ENCODE measurements at regions not wholly inside any gene's neighbourhood (a gene's known extent, or its start where the extent isn't known, plus 50 kb on each side); places are given as distances from the start of the nearest gene placed in this dataset.

- H3K27me3 Mint-ChIP-seq: peaks cover 27 to 33% of the 10 kb centered on the region in 2 donors
- H3K9me3 Mint-ChIP-seq: no peaks in the 10 kb centered on the region
- ATAC-seq (replicated peaks): no peak
- H3K27ac Mint-ChIP-seq: no peak overlapping the region
- H3K4me1 Mint-ChIP-seq (ENCODE audit: low read depth in 2 of 2): no peaks in the 10 kb centered on the region
- no peak overlapping the region for H3K4me3 Mint-ChIP-seq
- no peaks in the 10 kb centered on the region for H3K36me3 Mint-ChIP-seq (ENCODE audit: insufficient read depth)
- no peak for DNase-seq
Observed at GRCh38 chr2:18503376-18504228, 56.9 kb downstream of the RDH14 start.

- Mint-ChIP-seq H3K9me3 (no peaks in the 10 kb centered on the region), H3K4me1 (ENCODE audit: low read depth in 2 of 2) (no peaks in the 10 kb centered on the region)
- no peak for ATAC-seq (replicated peaks)
Observed at GRCh38 chr2:18502142-18502541, 58.3 kb downstream of the RDH14 start.

GRCh38 chr2:18501729-18502128, 58.7 kb downstream of the RDH14 start:
- no peak overlapping the region for H3K27ac Mint-ChIP-seq
- H3K27me3 Mint-ChIP-seq: peaks cover 26 to 32% of the 10 kb centered on the region in 2 donors

More at GRCh38 chr2:18502142-18502541, 58.3 kb downstream of the RDH14 start:
- peaks cover 22 to 28% of the 10 kb centered on the region in 2 donors for H3K27me3 Mint-ChIP-seq
- DNase-seq: no peak
- H3K27ac Mint-ChIP-seq: no peak overlapping the region
- H3K4me3 Mint-ChIP-seq: no peak overlapping the region
- H3K36me3 Mint-ChIP-seq (ENCODE audit: insufficient read depth): no peaks in the 10 kb centered on the region

GRCh38 chr2:18501156-18501555, 59.3 kb downstream of the RDH14 start:
- Mint-ChIP-seq H3K4me3 (no peak overlapping the region), H3K9me3 (no peaks in the 10 kb centered on the region), H3K36me3 (ENCODE audit: insufficient read depth) (no peaks in the 10 kb centered on the region), H3K4me1 (ENCODE audit: low read depth in 2 of 2) (no peaks in the 10 kb centered on the region), H3K27me3 (peaks cover 30 to 37% of the 10 kb centered on the region in 2 donors), H3K27ac (no peak overlapping the region)
- no peak for DNase-seq
- ATAC-seq (replicated peaks): no peak

More at GRCh38 chr2:18501729-18502128, 58.7 kb downstream of the RDH14 start:
- no peak for ATAC-seq (replicated peaks)
- no peaks in the 10 kb centered on the region for H3K36me3 Mint-ChIP-seq (ENCODE audit: insufficient read depth)
- H3K4me3 Mint-ChIP-seq: no peak overlapping the region
- H3K4me1 Mint-ChIP-seq (ENCODE audit: low read depth in 2 of 2): no peaks in the 10 kb centered on the region
- no peaks in the 10 kb centered on the region for H3K9me3 Mint-ChIP-seq
- DNase-seq: no peak

GRCh38 chr2:18500333-18500732, 60.1 kb downstream of the RDH14 start:
- no peak for DNase-seq

GRCh38 chr2:18498531-18498930, 61.9 kb downstream of the RDH14 start:
- H3K36me3 Mint-ChIP-seq (ENCODE audit: insufficient read depth): no peaks in the 10 kb centered on the region
- ATAC-seq (replicated peaks): no peak
- DNase-seq: no peak
- H3K27me3 Mint-ChIP-seq: peaks cover 36 to 50% of the 10 kb centered on the region in 2 donors
- H3K4me3 Mint-ChIP-seq: no peak overlapping the region
- no peaks in the 10 kb centered on the region for H3K4me1 Mint-ChIP-seq (ENCODE audit: low read depth in 2 of 2)
- H3K9me3 Mint-ChIP-seq: peaks cover 0 to 1% of the 10 kb centered on the region in 2 donors
- H3K27ac Mint-ChIP-seq: no peak overlapping the region

More at GRCh38 chr2:18500333-18500732, 60.1 kb downstream of the RDH14 start:
- Mint-ChIP-seq H3K9me3 (no peaks in the 10 kb centered on the region), H3K4me3 (no peak overlapping the region), H3K27me3 (peaks cover 30 to 38% of the 10 kb centered on the region in 2 donors), H3K36me3 (ENCODE audit: insufficient read depth) (no peaks in the 10 kb centered on the region), H3K4me1 (ENCODE audit: low read depth in 2 of 2) (no peaks in the 10 kb centered on the region), H3K27ac (no peak overlapping the region)
- ATAC-seq (replicated peaks): no peak

- Mint-ChIP-seq H3K4me1 (ENCODE audit: low read depth in 2 of 2) (no peaks in the 10 kb centered on the region), H3K4me3 (no peak overlapping the region), H3K9me3 (peaks cover 0 to 1% of the 10 kb centered on the region in 2 donors), H3K36me3 (ENCODE audit: insufficient read depth) (no peaks in the 10 kb centered on the region), H3K27me3 (peaks cover 48 to 57% of the 10 kb centered on the region in 2 donors), H3K27ac (no peak overlapping the region)
- no peak for DNase-seq
- no peak for ATAC-seq (replicated peaks)
Observed at GRCh38 chr2:18496516-18496915, 63.9 kb downstream of the RDH14 start.

GRCh38 chr2:18495058-18495457, 65.4 kb downstream of the RDH14 start:
- H3K4me3 Mint-ChIP-seq: no peak overlapping the region
- no peak for DNase-seq
- H3K27me3 Mint-ChIP-seq: peaks cover 52 to 65% of the 10 kb centered on the region in 2 donors
- H3K27ac Mint-ChIP-seq: no peak overlapping the region
- H3K36me3 Mint-ChIP-seq (ENCODE audit: insufficient read depth): peaks cover 2% of the 10 kb centered on the region
- H3K9me3 Mint-ChIP-seq: peaks cover 0 to 1% of the 10 kb centered on the region in 2 donors
- H3K4me1 Mint-ChIP-seq (ENCODE audit: low read depth in 2 of 2): no peaks in the 10 kb centered on the region
- no peak for ATAC-seq (replicated peaks)

- no peak for DNase-seq
- no peak overlapping the region for H3K27ac Mint-ChIP-seq
- peaks cover 0 to 1% of the 10 kb centered on the region in 2 donors for H3K9me3 Mint-ChIP-seq
- H3K27me3 Mint-ChIP-seq: peaks cover 52 to 57% of the 10 kb centered on the region in 2 donors
- no peaks in the 10 kb centered on the region for H3K4me1 Mint-ChIP-seq (ENCODE audit: low read depth in 2 of 2)
- H3K36me3 Mint-ChIP-seq (ENCODE audit: insufficient read depth): peaks cover 2% of the 10 kb centered on the region
- ATAC-seq (replicated peaks): no peak
- no peak overlapping the region for H3K4me3 Mint-ChIP-seq
Observed at GRCh38 chr2:18492721-18493120, 67.7 kb downstream of the RDH14 start.

- no peak overlapping the region for H3K27ac Mint-ChIP-seq
Observed at GRCh38 chr2:18491577-18491976, 68.9 kb downstream of the RDH14 start.

GRCh38 chr2:18490901-18491300, 69.6 kb downstream of the RDH14 start:
- H3K27ac Mint-ChIP-seq: no peak overlapping the region
- H3K4me1 Mint-ChIP-seq (ENCODE audit: low read depth in 2 of 2): no peaks in the 10 kb centered on the region
- peaks cover 38 to 45% of the 10 kb centered on the region in 2 donors for H3K27me3 Mint-ChIP-seq
- H3K36me3 Mint-ChIP-seq (ENCODE audit: insufficient read depth): peaks cover 2% of the 10 kb centered on the region
- peaks cover 0 to 1% of the 10 kb centered on the region in 2 donors for H3K9me3 Mint-ChIP-seq
- no peak overlapping the region for H3K4me3 Mint-ChIP-seq
- ATAC-seq (replicated peaks) (no peak), DNase-seq (no peak)

More at GRCh38 chr2:18491577-18491976, 68.9 kb downstream of the RDH14 start:
- H3K9me3 Mint-ChIP-seq: peaks cover 0 to 1% of the 10 kb centered on the region in 2 donors
- DNase-seq: no peak
- H3K36me3 Mint-ChIP-seq (ENCODE audit: insufficient read depth): peaks cover 2% of the 10 kb centered on the region
- peaks cover 45 to 52% of the 10 kb centered on the region in 2 donors for H3K27me3 Mint-ChIP-seq
- H3K4me1 Mint-ChIP-seq (ENCODE audit: low read depth in 2 of 2): no peaks in the 10 kb centered on the region
- ATAC-seq (replicated peaks): no peak
- no peak overlapping the region for H3K4me3 Mint-ChIP-seq

GRCh38 chr2:18487106-18487913, 73.1 kb downstream of the RDH14 start:
- H3K27me3 Mint-ChIP-seq: peaks cover 10 to 15% of the 10 kb centered on the region in 2 donors
- no peaks in the 10 kb centered on the region for H3K4me1 Mint-ChIP-seq (ENCODE audit: low read depth in 2 of 2)
- ATAC-seq (replicated peaks) (no peak), DNase-seq (no peak)
- no peak overlapping the region for H3K4me3 Mint-ChIP-seq
- H3K9me3 Mint-ChIP-seq: no peaks in the 10 kb centered on the region
- H3K27ac Mint-ChIP-seq: no peak overlapping the region
- peaks cover 2% of the 10 kb centered on the region for H3K36me3 Mint-ChIP-seq (ENCODE audit: insufficient read depth)

- DNase-seq (no peak), ATAC-seq (replicated peaks) (no peak)
- no peaks in the 10 kb centered on the region for H3K9me3 Mint-ChIP-seq
- H3K27me3 Mint-ChIP-seq: peaks cover 8 to 9% of the 10 kb centered on the region in 2 donors
- H3K4me3 Mint-ChIP-seq: no peak overlapping the region
- no peaks in the 10 kb centered on the region for H3K4me1 Mint-ChIP-seq (ENCODE audit: low read depth in 2 of 2)
- H3K27ac Mint-ChIP-seq: no peak overlapping the region
- H3K36me3 Mint-ChIP-seq (ENCODE audit: insufficient read depth): peaks cover 2% of the 10 kb centered on the region
Observed at GRCh38 chr2:18484625-18485024, 75.8 kb downstream of the RDH14 start.

Measured in effector memory CD8-positive, alpha-beta T cell (primary cell).